Parathyroid adenoma (tissue), 2 donors: ENCODE measurements at regions not wholly inside any gene's neighbourhood (a gene's known extent, or its start where the extent isn't known, plus 50 kb on each side); places are given as distances from the start of the nearest gene placed in this dataset.

Experiments
- H2AFZ ChIP-seq: fragments of 300-600 bp; sonication (generic); one replicate; pipeline ENCODE4 v1.7.0; 2017; ENCODE audit warnings: antibody characterized with exemption, mild to moderate bottlenecking
- H3K27ac ChIP-seq: fragments of 300-600 bp; sonication (generic); one replicate; pipeline ENCODE4 v1.7.0; 2017
- H3K27me3 ChIP-seq: fragments of 300-600 bp; sonication (generic); one replicate; pipeline ENCODE4 v1.7.0; 2017; ENCODE audit warnings: low read length; ENCODE audit not compliant: control insufficient read depth, insufficient read depth
- H3K36me3 ChIP-seq: fragments of 300-600 bp; sonication (generic); one replicate; pipeline ENCODE4 v1.7.0; 2017; ENCODE audit warnings: low read length; ENCODE audit not compliant: control insufficient read depth, insufficient read depth
- H3K4me1 ChIP-seq: fragments of 300-600 bp; sonication (generic); one replicate; pipeline ENCODE4 v1.7.0; 2017; ENCODE audit warnings: control low read depth
- H3K4me2 ChIP-seq: fragments of 300-600 bp; sonication (generic); one replicate; pipeline ENCODE4 v1.7.0; 2017; ENCODE audit warnings: low read length
- H3K4me3 ChIP-seq: fragments of 300-600 bp; sonication (generic); one replicate; pipeline ENCODE4 v1.7.0; 2017; ENCODE audit warnings: low read depth, low read length
- H3K79me2 ChIP-seq: fragments of 300-600 bp; sonication (generic); one replicate; pipeline ENCODE4 v1.7.0; 2017; ENCODE audit warnings: control low read depth
- H3K9ac ChIP-seq: fragments of 300-600 bp; sonication (generic); one replicate; pipeline ENCODE4 v1.7.0; 2017; ENCODE audit warnings: mild to moderate bottlenecking
- H3K9me3 ChIP-seq: fragments of 300-600 bp; sonication (generic); one replicate; pipeline ENCODE4 v1.7.0; 2017; ENCODE audit warnings: low read length; ENCODE audit not compliant: control insufficient read depth
- TF ChIP-seq, protein P1 (sequence below): fragments of 300-600 bp; sonication (generic); IDR thresholded peaks from one replicate; pipeline ENCODE4 v1.7.0; 2017; ENCODE audit warnings: antibody characterized with exemption, mild to moderate bottlenecking
- donor health status: primary hyperparathyroidism.

DNA sequence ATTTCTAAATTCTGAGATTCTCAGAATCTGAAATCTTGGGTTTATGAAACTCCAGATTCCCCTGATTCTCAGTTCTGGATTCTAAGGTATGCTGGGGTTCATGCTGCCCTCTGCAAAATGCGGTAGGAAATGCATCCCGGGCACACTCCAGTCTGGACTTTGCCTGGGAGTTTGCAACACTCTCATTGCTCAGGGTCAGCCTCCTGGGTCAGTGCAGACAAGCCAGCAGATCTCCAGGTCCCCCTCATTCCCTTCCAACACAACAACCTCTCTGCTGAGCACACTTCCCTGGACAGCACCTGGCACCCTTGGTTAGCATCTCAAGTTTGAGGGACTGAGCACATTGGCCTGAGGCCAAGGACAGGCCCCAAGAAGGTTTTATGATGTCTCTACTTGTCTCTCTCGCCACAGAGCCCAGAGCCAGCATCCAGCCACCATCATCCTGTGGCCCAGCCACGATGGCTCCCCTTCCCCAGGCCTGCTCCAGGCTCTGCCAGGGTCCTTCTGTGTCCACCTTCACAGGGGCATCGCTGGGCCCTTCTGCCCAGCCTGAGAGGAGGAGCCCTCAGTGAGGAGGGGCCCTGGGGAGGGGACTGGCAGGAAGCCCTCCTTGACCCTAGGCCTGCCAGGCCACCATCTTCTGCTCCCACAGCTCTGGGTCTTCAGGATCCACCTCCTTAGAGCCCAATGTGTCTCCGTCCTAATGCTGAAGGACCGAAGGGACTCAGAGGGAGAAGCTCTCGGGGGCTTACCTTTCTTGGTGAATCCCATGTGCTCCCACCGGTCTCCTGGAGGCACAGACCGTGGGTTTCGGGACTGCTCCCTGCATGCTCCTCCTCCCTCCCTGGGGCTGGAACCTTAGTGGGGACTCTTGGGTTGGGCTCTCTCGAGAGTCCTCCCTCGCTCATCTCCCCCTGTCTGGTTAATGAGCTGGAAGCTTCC is 550.7 kb downstream of the PTPRU start:
- Histone ChIP-seq H3K4me2 (no peak overlapping the region), H3K9ac (no peak overlapping the region), H3K79me2 (no peaks in the 10 kb centered on the region), H3K9me3 (no peaks in the 10 kb centered on the region), H2AFZ (no peak overlapping the region), H3K27ac (no peak overlapping the region), H3K4me1 (no peaks in the 10 kb centered on the region), H3K4me3 (no peak overlapping the region), H3K36me3 (no peaks in the 10 kb centered on the region), H3K27me3 (no peaks in the 10 kb centered on the region)
- TF ChIP-seq, protein P1, sequence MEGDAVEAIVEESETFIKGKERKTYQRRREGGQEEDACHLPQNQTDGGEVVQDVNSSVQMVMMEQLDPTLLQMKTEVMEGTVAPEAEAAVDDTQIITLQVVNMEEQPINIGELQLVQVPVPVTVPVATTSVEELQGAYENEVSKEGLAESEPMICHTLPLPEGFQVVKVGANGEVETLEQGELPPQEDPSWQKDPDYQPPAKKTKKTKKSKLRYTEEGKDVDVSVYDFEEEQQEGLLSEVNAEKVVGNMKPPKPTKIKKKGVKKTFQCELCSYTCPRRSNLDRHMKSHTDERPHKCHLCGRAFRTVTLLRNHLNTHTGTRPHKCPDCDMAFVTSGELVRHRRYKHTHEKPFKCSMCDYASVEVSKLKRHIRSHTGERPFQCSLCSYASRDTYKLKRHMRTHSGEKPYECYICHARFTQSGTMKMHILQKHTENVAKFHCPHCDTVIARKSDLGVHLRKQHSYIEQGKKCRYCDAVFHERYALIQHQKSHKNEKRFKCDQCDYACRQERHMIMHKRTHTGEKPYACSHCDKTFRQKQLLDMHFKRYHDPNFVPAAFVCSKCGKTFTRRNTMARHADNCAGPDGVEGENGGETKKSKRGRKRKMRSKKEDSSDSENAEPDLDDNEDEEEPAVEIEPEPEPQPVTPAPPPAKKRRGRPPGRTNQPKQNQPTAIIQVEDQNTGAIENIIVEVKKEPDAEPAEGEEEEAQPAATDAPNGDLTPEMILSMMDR = no peak

DNA sequence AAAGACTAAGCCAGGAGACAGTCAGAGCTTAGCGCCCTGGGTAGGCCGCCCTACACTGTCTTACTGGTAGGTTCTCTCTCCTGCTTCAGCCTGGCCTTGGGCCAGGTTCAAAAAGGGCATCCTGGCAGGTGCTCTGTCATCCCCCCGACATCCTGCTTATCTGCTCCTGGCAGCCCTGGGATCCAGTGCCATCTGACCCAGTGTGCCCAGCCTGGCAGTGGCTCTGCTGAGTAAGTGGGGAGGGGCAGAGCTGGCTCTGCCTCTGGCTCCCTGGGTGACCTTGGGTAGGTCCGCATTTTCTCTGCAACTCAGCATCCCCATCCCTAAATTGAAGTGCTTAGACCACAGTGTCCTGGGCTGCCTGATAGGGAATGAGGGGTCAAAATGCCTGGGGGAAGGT is 549.9 kb downstream of the PTPRU start:
- TF ChIP-seq, protein P1 = no peak
- Histone ChIP-seq H3K4me2 (no peak overlapping the region), H3K9ac (no peak overlapping the region), H2AFZ (no peak overlapping the region), H3K27me3 (no peaks in the 10 kb centered on the region), H3K36me3 (no peaks in the 10 kb centered on the region), H3K9me3 (no peaks in the 10 kb centered on the region), H3K27ac (no peak overlapping the region), H3K4me1 (no peaks in the 10 kb centered on the region), H3K4me3 (no peak overlapping the region), H3K79me2 (no peaks in the 10 kb centered on the region)

DNA sequence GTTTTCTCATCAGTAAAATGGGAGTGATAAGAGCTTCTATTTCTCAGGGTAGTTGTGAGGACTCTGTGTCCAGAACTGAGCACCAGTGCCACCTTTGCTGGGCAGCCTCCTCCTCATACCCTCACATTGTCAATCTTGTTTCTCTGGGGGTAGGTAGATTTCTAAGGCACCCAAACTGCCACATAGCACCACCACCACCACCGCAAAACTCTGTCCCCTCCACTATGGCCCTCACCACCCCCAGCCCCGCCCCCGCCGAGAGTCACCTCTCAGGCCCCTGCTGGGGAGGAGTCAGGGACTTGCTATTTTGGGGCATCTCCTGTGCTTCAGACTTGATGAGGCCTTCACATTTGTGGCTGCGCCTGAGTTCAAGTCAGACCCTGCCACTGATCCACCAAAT is 549.2 kb downstream of the PTPRU start:
- no peaks in the 10 kb centered on the region for H3K36me3 ChIP-seq
- no peak overlapping the region for H3K4me3 ChIP-seq
- no peak overlapping the region for H3K9ac ChIP-seq
- no peaks in the 10 kb centered on the region for H3K27me3 ChIP-seq
- H3K27ac ChIP-seq = no peak overlapping the region
- no peak overlapping the region for H2AFZ ChIP-seq
- no peak overlapping the region for H3K4me2 ChIP-seq
- H3K79me2 ChIP-seq = no peaks in the 10 kb centered on the region
- TF ChIP-seq, protein P1 = no peak
- H3K9me3 ChIP-seq = no peaks in the 10 kb centered on the region
- H3K4me1 ChIP-seq = no peaks in the 10 kb centered on the region

DNA sequence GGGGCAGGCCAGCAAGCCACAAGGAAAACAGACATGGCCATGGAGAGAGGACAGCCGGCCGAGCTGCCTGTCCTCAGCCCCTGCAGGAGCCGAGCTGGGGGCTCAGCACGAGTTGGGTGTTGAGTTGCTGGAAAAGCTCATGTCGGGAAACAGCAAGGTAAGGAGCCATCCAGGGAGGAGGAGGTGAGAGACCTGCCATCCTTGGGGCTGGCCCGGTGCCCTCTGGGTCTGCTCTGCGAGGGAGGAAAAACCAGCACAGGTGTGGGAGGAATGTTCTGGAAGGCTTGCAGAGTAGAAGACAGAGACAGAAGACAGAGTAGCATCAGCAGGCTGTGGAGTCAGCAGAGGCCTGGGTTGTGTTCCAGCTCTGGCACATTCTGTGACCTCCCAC is 548.8 kb downstream of the PTPRU start:
- H3K36me3 ChIP-seq = no peaks in the 10 kb centered on the region
- no peak overlapping the region for H3K27ac ChIP-seq
- H3K9ac ChIP-seq = no peak overlapping the region
- no peaks in the 10 kb centered on the region for H3K79me2 ChIP-seq
- TF ChIP-seq, protein P1 = no peak
- no peaks in the 10 kb centered on the region for H3K27me3 ChIP-seq
- H3K4me1 ChIP-seq = no peaks in the 10 kb centered on the region
- no peak overlapping the region for H3K4me3 ChIP-seq
- H3K9me3 ChIP-seq = no peaks in the 10 kb centered on the region
- no peak overlapping the region for H2AFZ ChIP-seq
- no peak overlapping the region for H3K4me2 ChIP-seq
